ENCODE measurements at regions not wholly inside any gene's neighbourhood (a gene's known extent, or its start where the extent isn't known, plus 50 kb on each side); places are given as distances from the start of the nearest gene placed in this dataset.

DNA sequence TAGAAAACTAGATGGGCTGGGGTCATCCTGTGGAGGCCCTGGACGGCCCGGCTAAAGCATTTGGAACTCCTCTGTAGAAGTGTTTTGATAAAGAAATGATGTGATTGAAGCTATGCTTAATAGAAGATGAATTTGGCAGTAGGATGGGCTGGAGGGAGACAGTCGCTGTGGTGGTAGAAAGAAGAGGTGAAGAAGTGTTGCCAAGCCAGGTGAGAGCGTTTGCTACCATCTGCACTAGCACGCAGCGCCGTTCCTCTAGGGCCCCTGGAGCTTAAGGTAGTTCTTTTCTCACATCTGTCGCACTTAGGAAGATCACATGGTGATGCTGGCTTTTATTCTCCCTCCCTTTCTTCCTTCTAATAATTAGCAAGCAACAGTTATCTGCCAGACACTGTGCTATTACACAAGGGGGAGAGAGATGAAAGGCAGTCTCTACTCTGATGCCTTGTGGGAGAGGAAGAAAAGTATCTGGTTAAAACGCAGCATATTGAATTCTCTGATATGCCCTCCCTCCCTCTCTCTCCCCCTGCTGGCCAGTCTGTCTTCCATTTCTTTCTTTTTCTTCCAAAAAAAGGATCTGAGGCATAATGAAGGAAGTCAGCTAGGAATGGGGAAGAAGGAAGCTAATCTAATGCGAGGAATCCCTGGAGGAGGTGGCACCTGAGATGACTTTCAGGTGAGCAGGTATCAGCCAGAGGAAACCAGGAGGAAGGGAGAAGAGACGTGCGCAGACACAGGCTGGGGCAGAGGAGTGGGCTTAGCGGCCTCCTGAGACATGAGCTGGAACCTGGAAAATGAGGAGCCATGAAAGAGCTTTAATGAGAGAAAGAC lies 162.3 kb upstream of the KLF14 start:
- Histone ChIP-seq H3K27ac (peak overlapping the region; percentile 84 to 91), H3K36me3 (no peaks in the 10 kb centered on the region), H3K27me3 (no peaks in the 10 kb centered on the region), H3K4me1 (peaks cover 3 to 44% of the 10 kb centered on the region in 2 donors), H3K9me3 (no peaks in the 10 kb centered on the region), H3K4me3 (no peak overlapping the region)
- TF ChIP-seq, protein P1, sequence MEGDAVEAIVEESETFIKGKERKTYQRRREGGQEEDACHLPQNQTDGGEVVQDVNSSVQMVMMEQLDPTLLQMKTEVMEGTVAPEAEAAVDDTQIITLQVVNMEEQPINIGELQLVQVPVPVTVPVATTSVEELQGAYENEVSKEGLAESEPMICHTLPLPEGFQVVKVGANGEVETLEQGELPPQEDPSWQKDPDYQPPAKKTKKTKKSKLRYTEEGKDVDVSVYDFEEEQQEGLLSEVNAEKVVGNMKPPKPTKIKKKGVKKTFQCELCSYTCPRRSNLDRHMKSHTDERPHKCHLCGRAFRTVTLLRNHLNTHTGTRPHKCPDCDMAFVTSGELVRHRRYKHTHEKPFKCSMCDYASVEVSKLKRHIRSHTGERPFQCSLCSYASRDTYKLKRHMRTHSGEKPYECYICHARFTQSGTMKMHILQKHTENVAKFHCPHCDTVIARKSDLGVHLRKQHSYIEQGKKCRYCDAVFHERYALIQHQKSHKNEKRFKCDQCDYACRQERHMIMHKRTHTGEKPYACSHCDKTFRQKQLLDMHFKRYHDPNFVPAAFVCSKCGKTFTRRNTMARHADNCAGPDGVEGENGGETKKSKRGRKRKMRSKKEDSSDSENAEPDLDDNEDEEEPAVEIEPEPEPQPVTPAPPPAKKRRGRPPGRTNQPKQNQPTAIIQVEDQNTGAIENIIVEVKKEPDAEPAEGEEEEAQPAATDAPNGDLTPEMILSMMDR (IDR thresholded peaks at IDR 0.05): no peak
- TF ChIP-seq POLR2A (IDR thresholded peaks at IDR 0.05) (no peak), POLR2AphosphoS5 (IDR thresholded peaks at IDR 0.05) (no peak)
- intact Hi-C loops (cut with DNase I; ENCODE audit: low total_unique reads): no loop called here
- DNase-seq (ENCODE audit: low spot score in 2 of 2): no peak

- H3K4me1 ChIP-seq: peaks cover 3 to 47% of the 10 kb centered on the region in 2 donors
- DNase-seq (ENCODE audit: low spot score in 2 of 2): peak in 1 of 2 donors; percentile 66
- intact Hi-C loops (cut with DNase I; ENCODE audit: low total_unique reads): no loop called here
- no peaks in the 10 kb centered on the region for H3K36me3 ChIP-seq
- H3K9me3 ChIP-seq: no peaks in the 10 kb centered on the region
- H3K4me3 ChIP-seq: no peak overlapping the region
- no peaks in the 10 kb centered on the region for H3K27me3 ChIP-seq
- H3K27ac ChIP-seq: peak overlapping the region; percentile 84 to 91
- TF ChIP-seq POLR2AphosphoS5 (IDR thresholded peaks at IDR 0.05) (peak in 2 of 3 donors; percentile 25 to 32), POLR2A (IDR thresholded peaks at IDR 0.05) (no peak)
- TF ChIP-seq, protein P1 (IDR thresholded peaks at IDR 0.05): peak; percentile 60 to 82 (median 80)
Observed at GRCh38 chr7:130896898-130897514, 163.0 kb upstream of the KLF14 start.

DNA sequence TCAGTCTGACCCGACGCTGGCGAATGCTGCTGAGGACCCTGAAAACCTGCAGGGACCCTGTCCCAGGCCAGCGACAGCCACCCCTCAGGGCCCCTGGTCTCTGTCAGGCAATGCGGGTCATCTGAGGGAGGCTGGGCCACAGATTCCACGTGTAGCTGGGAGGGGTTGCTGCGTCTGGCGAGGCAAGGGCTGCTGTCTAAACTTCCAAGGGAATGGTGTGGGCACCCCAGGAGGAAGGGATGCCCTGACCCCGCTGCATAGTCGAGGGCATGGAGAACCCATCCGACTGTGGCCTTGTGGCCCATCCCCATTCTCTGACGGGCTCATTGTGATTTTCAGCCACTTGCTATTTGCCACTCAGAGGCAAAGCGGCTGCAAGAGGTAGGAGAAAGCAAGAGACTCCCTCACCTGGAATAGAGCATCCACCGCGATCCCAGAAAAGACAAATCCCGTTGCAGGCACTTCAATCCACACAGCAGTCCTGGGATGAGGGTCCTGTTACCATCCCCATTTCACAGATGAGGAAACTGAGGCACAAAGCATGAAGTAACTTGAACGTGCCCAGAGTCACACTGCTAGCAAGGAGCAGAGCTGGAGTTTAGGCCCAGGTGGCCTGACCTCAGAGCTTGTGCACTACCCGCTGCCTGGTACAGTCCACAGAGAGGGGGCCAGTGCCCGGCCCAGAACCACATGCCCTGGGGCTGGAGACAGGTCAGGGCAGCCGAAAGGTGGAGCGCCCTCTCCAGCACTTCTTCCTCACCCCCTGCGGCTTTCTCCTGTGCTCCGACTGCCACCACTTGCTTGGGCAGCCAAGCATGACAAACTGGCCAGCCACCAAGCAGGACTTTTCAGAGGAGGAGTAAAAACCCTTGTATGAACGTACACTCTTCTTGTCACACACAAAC lies 163.8 kb upstream of the KLF14 start:
- no peaks in the 10 kb centered on the region for H3K27me3 ChIP-seq
- TF ChIP-seq, protein P1 (IDR thresholded peaks at IDR 0.05): no peak
- no peak for TF ChIP-seq POLR2A (IDR thresholded peaks at IDR 0.05)
- TF ChIP-seq POLR2AphosphoS5 (IDR thresholded peaks at IDR 0.05): no peak
- DNase-seq (ENCODE audit: low spot score in 2 of 2): no peak
- H3K27ac ChIP-seq: peak overlapping the region; percentile 84 to 91
- no peaks in the 10 kb centered on the region for H3K36me3 ChIP-seq
- intact Hi-C loops (cut with DNase I; ENCODE audit: low total_unique reads): no loop called here
- H3K4me1 ChIP-seq: peaks cover 3 to 54% of the 10 kb centered on the region in 2 donors
- no peaks in the 10 kb centered on the region for H3K9me3 ChIP-seq
- H3K4me3 ChIP-seq: no peak overlapping the region

DNA sequence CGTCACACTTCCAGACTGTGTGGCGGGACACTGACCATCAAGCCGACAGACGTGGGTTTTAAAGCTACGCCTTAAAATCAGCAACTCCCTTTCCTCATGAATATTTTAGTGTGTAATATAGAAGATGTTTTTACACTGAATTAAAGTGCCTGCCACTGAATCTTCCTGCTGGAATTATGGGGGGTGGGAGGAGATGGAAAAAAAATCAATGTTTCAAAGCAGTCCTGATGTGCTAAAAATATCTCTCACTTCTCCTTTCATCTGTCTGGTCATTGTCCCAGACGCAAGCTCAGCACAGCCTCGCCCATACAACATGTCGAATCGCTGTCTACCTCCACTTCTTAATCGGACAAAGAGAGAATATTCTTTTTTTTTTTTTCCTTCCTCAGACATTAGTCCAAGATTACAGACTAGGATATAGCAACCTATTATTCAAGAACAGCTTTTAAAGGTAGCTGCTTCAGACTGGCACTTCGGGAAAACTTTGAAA lies 165.1 kb upstream of the KLF14 start:
- no peak for DNase-seq (ENCODE audit: low spot score in 2 of 2)
- H3K27ac ChIP-seq: peak overlapping the region; percentile 84 to 91
- peaks cover 8 to 67% of the 10 kb centered on the region in 2 donors for H3K4me1 ChIP-seq
- no peaks in the 10 kb centered on the region for H3K27me3 ChIP-seq
- TF ChIP-seq, protein P1 (IDR thresholded peaks at IDR 0.05): no peak
- no peak for TF ChIP-seq POLR2A (IDR thresholded peaks at IDR 0.05)
- no peak for TF ChIP-seq POLR2AphosphoS5 (IDR thresholded peaks at IDR 0.05)
- H3K4me3 ChIP-seq: no peak overlapping the region
- intact Hi-C loops (cut with DNase I; ENCODE audit: low total_unique reads): no loop called here
- no peaks in the 10 kb centered on the region for H3K9me3 ChIP-seq
- no peaks in the 10 kb centered on the region for H3K36me3 ChIP-seq
